MM.1S (cell line): ENCODE measurements at regions not wholly inside any gene's neighbourhood (a gene's known extent, or its start where the extent isn't known, plus 50 kb on each side); places are given as distances from the start of the nearest gene placed in this dataset.

Experiments
- DNase-seq: peaks from one replicate; pipeline ENCODE4 v3.0.0-alpha.2; 2015
- H2AFZ ChIP-seq: fragments of 300-600 bp; sonication (generic); 2 replicates; pipeline ENCODE4 v1.6.0; 2016; ENCODE audit warnings: antibody characterized with exemption, low read length
- H3F3A ChIP-seq: fragments of 300-600 bp; sonication (generic); 2 replicates; pipeline ENCODE4 v1.6.1; 2016; ENCODE audit warnings: mild to moderate bottlenecking, antibody characterized with exemption, low read length, moderate library complexity, mixed read lengths; ENCODE audit not compliant: insufficient read depth
- H3K27ac ChIP-seq: fragments of 300-600 bp; sonication (generic); 2 replicates; pipeline ENCODE4 v1.5.1; 2016; ENCODE audit warnings: mild to moderate bottlenecking, low read length
- H3K27me3 ChIP-seq: fragments of 300-600 bp; sonication (generic); replicated peaks from 2 replicates; pipeline ENCODE4 v1.6.0; 2016; ENCODE audit warnings: low read length; ENCODE audit not compliant: insufficient read depth
- H3K36me3 ChIP-seq: fragments of 300-600 bp; sonication (generic); replicated peaks from 2 replicates; pipeline ENCODE4 v1.6.1; 2016; ENCODE audit warnings: mild to moderate bottlenecking, low read length, mixed read lengths; ENCODE audit not compliant: insufficient read depth
- H3K4me1 ChIP-seq: fragments of 300-600 bp; sonication (generic); 2 replicates; pipeline ENCODE4 v1.6.1; 2016; ENCODE audit warnings: low read length, mixed read lengths
- H3K4me2 ChIP-seq: fragments of 300-600 bp; sonication (generic); 2 replicates; pipeline ENCODE4 v1.6.0; 2016; ENCODE audit warnings: low read depth, low read length
- H3K4me3 ChIP-seq: fragments of 300-600 bp; sonication (generic); 2 replicates; pipeline ENCODE4 v1.5.1; 2016; ENCODE audit warnings: low read length, mixed read lengths
- H3K79me2 ChIP-seq: fragments of 300-600 bp; sonication (generic); 2 replicates; pipeline ENCODE4 v1.6.1; 2016; ENCODE audit warnings: mixed run types, low read length, mixed read lengths
- H3K9ac ChIP-seq: fragments of 300-600 bp; sonication (generic); 2 replicates; pipeline ENCODE4 v1.6.1; 2016; ENCODE audit warnings: low read length, mixed read lengths
- H3K9me2 ChIP-seq: fragments of 300-600 bp; sonication (generic); replicated peaks from 2 replicates; pipeline ENCODE4 v1.6.1; 2016; ENCODE audit warnings: mild to moderate bottlenecking, low read length, mixed read lengths; ENCODE audit not compliant: insufficient read depth
- H3K9me3 ChIP-seq: fragments of 300-600 bp; sonication (generic); replicated peaks from 2 replicates; pipeline ENCODE4 v1.6.1; 2016; ENCODE audit warnings: mild to moderate bottlenecking, low read length, mixed read lengths; ENCODE audit not compliant: insufficient read depth
- H4K20me1 ChIP-seq: fragments of 300-600 bp; sonication (generic); 2 replicates; pipeline ENCODE4 v1.6.1; 2016; ENCODE audit warnings: mild to moderate bottlenecking, low read length, moderate library complexity, mixed read lengths; ENCODE audit not compliant: insufficient read depth
- CTCF ChIP-seq: fragments of 300-600 bp; sonication (generic); IDR thresholded peaks from 2 replicates; pipeline ENCODE4 v1.5.1; 2016; ENCODE audit warnings: antibody characterized with exemption, low read length, mixed read lengths
- EZH2 ChIP-seq: fragments of 300-600 bp; sonication (generic); optimal IDR thresholded peaks from 2 replicates; pipeline ENCODE3; 2017; ENCODE audit warnings: low read depth, mild to moderate bottlenecking, antibody characterized with exemption, low read length, mixed read lengths
- EZH2phosphoT487 ChIP-seq: fragments of 300-600 bp; sonication (generic); IDR thresholded peaks from 2 replicates; pipeline ENCODE4 v1.6.1; 2018; ENCODE audit warnings: antibody characterized with exemption, low read length

GRCh38 chr14:53409289-53409688 is 256.2 kb upstream of the DDHD1 start:
- Histone ChIP-seq H3K4me3 (no peak overlapping the region), H3K36me3 (no peaks in the 10 kb centered on the region), H3K79me2 (no peaks in the 10 kb centered on the region), H3K9me2 (no peaks in the 10 kb centered on the region), H3F3A (no peaks in the 10 kb centered on the region), H3K4me2 (no peak overlapping the region), H4K20me1 (no peaks in the 10 kb centered on the region), H3K9me3 (no peaks in the 10 kb centered on the region), H3K4me1 (no peaks in the 10 kb centered on the region), H3K9ac (no peak overlapping the region), H2AFZ (no peak overlapping the region), H3K27me3 (no peaks in the 10 kb centered on the region), H3K27ac (no peak overlapping the region)
- TF ChIP-seq CTCF (no peak), EZH2phosphoT487 (no peak), EZH2 (no peak)
- no peak for DNase-seq

- no peaks in the 10 kb centered on the region for H4K20me1 ChIP-seq
- TF ChIP-seq CTCF = no peak
- no peak for TF ChIP-seq EZH2
- TF ChIP-seq EZH2phosphoT487 = no peak
- no peak overlapping the region for H3K9ac ChIP-seq
- no peaks in the 10 kb centered on the region for H3K27me3 ChIP-seq
- H3K9me2 ChIP-seq = no peaks in the 10 kb centered on the region
- no peaks in the 10 kb centered on the region for H3K9me3 ChIP-seq
- no peaks in the 10 kb centered on the region for H3F3A ChIP-seq
- H3K4me2 ChIP-seq = no peak overlapping the region
- H3K4me3 ChIP-seq = no peak overlapping the region
- H2AFZ ChIP-seq = no peak overlapping the region
- no peaks in the 10 kb centered on the region for H3K36me3 ChIP-seq
- no peak overlapping the region for H3K27ac ChIP-seq
- DNase-seq = no peak
- no peaks in the 10 kb centered on the region for H3K4me1 ChIP-seq
- H3K79me2 ChIP-seq = no peaks in the 10 kb centered on the region
These were observed 255.2 kb upstream of the DDHD1 start for GRCh38 chr14:53408175-53408879.

- no peak for DNase-seq
- H3K27me3 ChIP-seq = no peaks in the 10 kb centered on the region
These were observed 253.4 kb upstream of the DDHD1 start for GRCh38 chr14:53406519-53406918.

More at GRCh38 chr14:53406519-53406918, 253.4 kb upstream of the DDHD1 start:
- no peaks in the 10 kb centered on the region for H3K9me2 ChIP-seq
- H3K27ac ChIP-seq = no peak overlapping the region
- no peaks in the 10 kb centered on the region for H3K9me3 ChIP-seq
- no peaks in the 10 kb centered on the region for H3K79me2 ChIP-seq
- H3K4me3 ChIP-seq = no peak overlapping the region
- no peak overlapping the region for H3K9ac ChIP-seq
- H3F3A ChIP-seq = no peaks in the 10 kb centered on the region
- TF ChIP-seq EZH2phosphoT487 = no peak
- no peak for TF ChIP-seq CTCF
- TF ChIP-seq EZH2 = no peak
- no peak overlapping the region for H2AFZ ChIP-seq
- no peaks in the 10 kb centered on the region for H3K36me3 ChIP-seq
- H3K4me2 ChIP-seq = no peak overlapping the region
- no peaks in the 10 kb centered on the region for H3K4me1 ChIP-seq
- H4K20me1 ChIP-seq = no peaks in the 10 kb centered on the region
